Mesothelial cell of epicardium (in vitro differentiated cells): ENCODE measurements at regions not wholly inside any gene's neighbourhood (a gene's known extent, or its start where the extent isn't known, plus 50 kb on each side); places are given as distances from the start of the nearest gene placed in this dataset.

Experiments
- DNase-seq, 2 experiments: peaks; one replicate each; pipeline ENCODE4 v3.0.0; 2021; ENCODE audit warnings: low spot score in 2 of 2; ENCODE audit not compliant: unreplicated experiment in 2 of 2
- H3K27ac Mint-ChIP-seq: 2 replicates; pipeline ENCODE4 v1.8.0; 2021; ENCODE audit warnings: mixed read lengths
- H3K27me3 Mint-ChIP-seq: 2 replicates; pipeline ENCODE4 v1.8.0; 2021; ENCODE audit warnings: low read depth, mixed read lengths
- H3K36me3 Mint-ChIP-seq: 2 replicates; pipeline ENCODE4 v1.8.0; 2021; ENCODE audit warnings: mixed read lengths
- H3K4me1 Mint-ChIP-seq: 2 replicates; pipeline ENCODE4 v1.8.0; 2021; ENCODE audit warnings: mixed read lengths
- H3K4me3 Mint-ChIP-seq: 2 replicates; pipeline ENCODE4 v1.8.0; 2021; ENCODE audit warnings: mild to moderate bottlenecking, moderate library complexity, mixed read lengths
- H3K9me3 Mint-ChIP-seq: 2 replicates; pipeline ENCODE4 v1.8.0; 2021; ENCODE audit warnings: mixed read lengths
- CTCF ChIP-seq: fragments of 200-600 bp; sonication (generic); IDR thresholded peaks from one replicate; pipeline ENCODE4 v1.5.0; 2021; ENCODE audit warnings: antibody characterized with exemption; ENCODE audit not compliant: unreplicated experiment

DNA sequence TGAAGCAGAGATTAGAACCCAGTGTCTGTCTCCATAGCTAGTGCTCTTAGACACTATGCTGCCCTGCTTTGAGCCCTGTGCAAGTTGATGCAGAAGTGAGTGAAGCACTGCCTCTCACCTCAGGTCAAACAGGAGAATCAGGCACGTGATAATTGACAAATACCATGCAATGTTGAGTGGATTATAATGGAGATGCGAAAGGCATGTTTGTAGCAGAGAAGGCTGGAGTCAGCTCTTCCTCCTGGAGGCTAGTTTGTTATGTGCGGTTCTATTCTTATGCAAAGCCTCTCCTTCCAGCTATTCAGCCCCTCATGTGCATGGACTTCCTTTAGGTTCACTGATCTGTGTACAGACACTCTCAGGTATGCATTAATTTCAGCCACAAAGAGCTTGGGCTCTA is 108.5 kb downstream of the MANEA start:
- Mint-ChIP-seq H3K27me3 (no peaks in the 10 kb centered on the region), H3K4me1 (no peaks in the 10 kb centered on the region), H3K36me3 (no peaks in the 10 kb centered on the region), H3K9me3 (no peaks in the 10 kb centered on the region), H3K27ac (no peak overlapping the region), H3K4me3 (no peak overlapping the region)
- no peak for TF ChIP-seq CTCF
- no peak for DNase-seq

- no peaks in the 10 kb centered on the region for H3K27me3 Mint-ChIP-seq
- TF ChIP-seq CTCF = no peak
- H3K9me3 Mint-ChIP-seq = no peaks in the 10 kb centered on the region
- H3K4me1 Mint-ChIP-seq = no peaks in the 10 kb centered on the region
- no peak overlapping the region for H3K4me3 Mint-ChIP-seq
- no peaks in the 10 kb centered on the region for H3K36me3 Mint-ChIP-seq
- H3K27ac Mint-ChIP-seq = no peak overlapping the region
- DNase-seq = no peak
Measured at GRCh38 chr6:95686272-95686671, 108.9 kb downstream of the MANEA start.

DNA sequence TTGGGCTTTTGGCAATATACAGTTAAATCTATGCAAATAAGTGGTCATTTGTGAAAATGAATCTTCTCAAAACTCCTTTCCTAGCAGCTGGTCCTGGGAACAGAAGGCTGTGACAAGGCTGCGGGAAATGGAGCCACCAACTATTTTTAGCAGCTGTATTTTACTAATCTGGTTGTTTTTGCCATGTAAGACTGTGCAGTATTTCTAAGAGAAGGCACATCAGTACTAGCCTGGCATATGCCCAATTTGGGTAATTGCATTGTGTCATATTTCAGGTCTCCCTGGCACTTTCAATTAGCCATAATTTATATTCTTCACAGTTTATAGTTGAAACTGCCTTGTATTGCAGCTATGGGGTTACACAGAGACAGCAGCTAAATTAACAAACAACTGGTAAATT is 109.6 kb downstream of the MANEA start:
- no peaks in the 10 kb centered on the region for H3K36me3 Mint-ChIP-seq
- H3K27ac Mint-ChIP-seq = no peak overlapping the region
- H3K27me3 Mint-ChIP-seq = no peaks in the 10 kb centered on the region
- no peaks in the 10 kb centered on the region for H3K4me1 Mint-ChIP-seq
- H3K9me3 Mint-ChIP-seq = no peaks in the 10 kb centered on the region
- DNase-seq = no peak
- TF ChIP-seq CTCF = no peak
- H3K4me3 Mint-ChIP-seq = no peak overlapping the region

DNA sequence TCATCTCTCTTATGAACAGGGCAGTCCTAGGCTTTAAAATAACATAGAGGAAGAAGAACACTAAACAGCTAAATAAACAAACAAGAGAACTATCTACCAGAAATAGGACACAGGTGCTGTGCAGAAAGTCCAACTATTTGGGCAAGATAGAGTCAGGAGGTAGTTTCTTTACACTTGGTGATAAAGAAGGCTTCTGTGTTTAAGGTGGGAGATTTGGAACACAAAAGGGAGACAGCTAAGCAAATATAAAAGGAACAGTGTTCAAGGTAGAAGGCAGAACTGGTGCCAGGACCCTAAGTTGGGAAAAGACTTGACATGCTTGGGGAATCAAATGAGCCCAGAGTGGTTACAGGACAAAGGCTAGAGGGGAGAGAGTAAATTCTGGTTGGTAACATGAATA is 110.5 kb downstream of the MANEA start:
- Mint-ChIP-seq H3K4me1 (no peaks in the 10 kb centered on the region), H3K4me3 (no peak overlapping the region), H3K27me3 (no peaks in the 10 kb centered on the region), H3K9me3 (no peaks in the 10 kb centered on the region), H3K36me3 (no peaks in the 10 kb centered on the region), H3K27ac (no peak overlapping the region)
- TF ChIP-seq CTCF = no peak
- DNase-seq = no peak

DNA sequence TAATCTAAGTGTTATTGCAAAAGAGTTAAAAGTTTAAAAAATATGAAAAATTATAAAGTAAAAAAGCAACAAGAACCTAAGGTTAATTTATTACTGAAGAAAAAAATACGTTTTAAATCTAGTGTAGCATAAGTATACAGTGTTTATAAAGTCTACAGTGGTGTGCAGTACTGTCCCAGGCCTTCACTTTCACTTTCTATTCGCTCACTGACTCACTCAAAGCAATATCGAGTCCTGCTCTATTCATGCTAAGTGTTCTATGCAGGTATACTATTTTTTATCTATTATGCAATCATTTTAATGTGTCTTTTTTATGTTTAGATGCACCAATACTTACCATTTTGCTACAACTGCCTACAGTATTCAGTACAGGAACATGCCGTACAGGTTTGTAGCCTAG is 113.0 kb downstream of the MANEA start:
- H3K4me3 Mint-ChIP-seq = no peak overlapping the region
- TF ChIP-seq CTCF = no peak
- no peak for DNase-seq
- no peaks in the 10 kb centered on the region for H3K4me1 Mint-ChIP-seq
- no peaks in the 10 kb centered on the region for H3K36me3 Mint-ChIP-seq
- H3K27me3 Mint-ChIP-seq = no peaks in the 10 kb centered on the region
- no peak overlapping the region for H3K27ac Mint-ChIP-seq
- no peaks in the 10 kb centered on the region for H3K9me3 Mint-ChIP-seq

DNA sequence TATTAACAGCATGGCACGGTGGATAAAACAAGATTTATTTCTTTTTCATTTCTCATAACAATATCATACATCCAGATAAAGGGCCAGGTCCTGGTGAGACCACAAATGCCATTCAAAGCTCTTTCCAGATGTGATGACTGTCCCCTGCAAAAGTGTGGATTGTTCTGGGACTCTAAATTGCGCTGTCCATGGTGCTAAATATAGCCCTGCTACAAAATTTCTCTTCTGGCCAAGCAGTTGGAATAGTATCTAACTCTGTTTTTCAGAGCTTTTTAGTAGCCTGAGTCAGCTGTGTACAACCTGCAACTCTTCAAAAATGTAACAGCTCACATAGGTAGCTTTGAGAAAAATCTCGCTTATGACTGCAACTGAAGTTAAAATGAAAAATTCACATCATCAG is 115.8 kb downstream of the MANEA start:
- H3K4me3 Mint-ChIP-seq = no peak overlapping the region
- DNase-seq = no peak
- no peaks in the 10 kb centered on the region for H3K9me3 Mint-ChIP-seq
- H3K27ac Mint-ChIP-seq = no peak overlapping the region
- no peaks in the 10 kb centered on the region for H3K27me3 Mint-ChIP-seq
- no peak for TF ChIP-seq CTCF
- no peaks in the 10 kb centered on the region for H3K36me3 Mint-ChIP-seq
- H3K4me1 Mint-ChIP-seq = no peaks in the 10 kb centered on the region
